Panc1 (cell line): ENCODE measurements at regions not wholly inside any gene's neighbourhood (a gene's known extent, or its start where the extent isn't known, plus 50 kb on each side); places are given as distances from the start of the nearest gene placed in this dataset.

ENCODE experiments used
- POLR2AphosphoS5 ChIP-seq: IDR thresholded peaks from 2 replicates; pipeline ENCODE4 v1.6.1; 2012; ENCODE audit warnings: mild to moderate bottlenecking, low read depth, low read length, moderate library complexity
- SIN3A ChIP-seq: IDR thresholded peaks from 2 replicates; pipeline ENCODE4 v1.6.1; 2012; ENCODE audit warnings: low read depth, mild to moderate bottlenecking, low read length, moderate library complexity, borderline replicate concordance; ENCODE audit not compliant: insufficient read depth
- TF ChIP-seq, protein P1 (sequence below): fragments of 450-650 bp; IDR thresholded peaks from 2 replicates; pipeline ENCODE4 v1.5.1; 2017; ENCODE audit warnings: mild to moderate bottlenecking

DNA sequence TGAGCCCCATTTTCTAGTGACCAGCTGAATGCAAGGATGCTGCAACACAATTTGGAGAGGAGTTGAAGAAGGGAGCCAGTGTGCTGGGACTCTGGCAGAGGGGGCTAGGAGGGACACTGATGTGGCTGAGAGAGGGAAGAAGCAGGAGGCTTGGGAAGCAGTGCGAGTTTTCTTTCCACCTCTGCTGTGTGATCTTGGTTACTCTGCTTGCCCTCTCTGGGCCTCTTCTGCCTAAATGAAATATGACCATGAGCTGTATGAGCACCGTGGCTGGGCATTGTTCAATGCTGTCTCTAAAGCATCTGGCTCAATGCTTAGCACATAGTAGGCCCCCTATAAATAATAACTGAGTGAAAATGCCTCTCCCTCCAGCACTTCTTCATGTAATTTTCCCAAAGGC is 65.3 kb upstream of the PAX7 start:
- TF ChIP-seq, protein P1, sequence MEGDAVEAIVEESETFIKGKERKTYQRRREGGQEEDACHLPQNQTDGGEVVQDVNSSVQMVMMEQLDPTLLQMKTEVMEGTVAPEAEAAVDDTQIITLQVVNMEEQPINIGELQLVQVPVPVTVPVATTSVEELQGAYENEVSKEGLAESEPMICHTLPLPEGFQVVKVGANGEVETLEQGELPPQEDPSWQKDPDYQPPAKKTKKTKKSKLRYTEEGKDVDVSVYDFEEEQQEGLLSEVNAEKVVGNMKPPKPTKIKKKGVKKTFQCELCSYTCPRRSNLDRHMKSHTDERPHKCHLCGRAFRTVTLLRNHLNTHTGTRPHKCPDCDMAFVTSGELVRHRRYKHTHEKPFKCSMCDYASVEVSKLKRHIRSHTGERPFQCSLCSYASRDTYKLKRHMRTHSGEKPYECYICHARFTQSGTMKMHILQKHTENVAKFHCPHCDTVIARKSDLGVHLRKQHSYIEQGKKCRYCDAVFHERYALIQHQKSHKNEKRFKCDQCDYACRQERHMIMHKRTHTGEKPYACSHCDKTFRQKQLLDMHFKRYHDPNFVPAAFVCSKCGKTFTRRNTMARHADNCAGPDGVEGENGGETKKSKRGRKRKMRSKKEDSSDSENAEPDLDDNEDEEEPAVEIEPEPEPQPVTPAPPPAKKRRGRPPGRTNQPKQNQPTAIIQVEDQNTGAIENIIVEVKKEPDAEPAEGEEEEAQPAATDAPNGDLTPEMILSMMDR: no peak
- TF ChIP-seq SIN3A (no peak), POLR2AphosphoS5 (no peak)
